Caki2 (cell line): ENCODE measurements at regions not wholly inside any gene's neighbourhood (a gene's known extent, or its start where the extent isn't known, plus 50 kb on each side); places are given as distances from the start of the nearest gene placed in this dataset.
"Not testable (repeated sequence)": the region's sequence is repeated elsewhere in the genome, so short reads cannot be mapped to it uniquely, and the experiment has no call there.

Experiments
- DNase-seq: peaks from one replicate; pipeline ENCODE4 v3.0.0-alpha.2; 2015; ENCODE audit warnings: low read depth
- in situ Hi-C: cut with HindIII; loops from 2 replicates; pipeline ENCODE4 v1.10.0; 2016; ENCODE audit warnings: low sequenced_read_pairs, low pct_unique_long_range_greater_than_20kb, mixed read lengths

DNA sequence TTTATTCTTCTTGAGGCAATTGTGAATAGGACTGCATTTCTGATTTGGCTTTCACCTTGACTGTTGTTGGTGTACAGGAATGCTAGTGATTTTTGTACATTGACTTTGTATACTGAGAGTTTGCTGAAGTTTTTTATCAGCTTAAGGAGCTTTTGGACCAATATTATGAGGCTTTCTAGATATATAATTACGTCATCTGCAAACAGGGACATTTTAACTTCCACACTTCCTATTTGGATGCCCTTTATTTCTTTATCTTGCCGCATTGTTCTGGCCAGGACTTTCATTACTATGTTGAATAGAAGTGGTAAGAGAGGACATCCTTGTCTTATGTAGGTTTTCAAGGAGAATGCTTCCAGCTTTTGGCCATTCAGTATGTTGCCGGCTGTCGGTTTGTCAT lies 425.4 kb upstream of the CHAC2 start:
- DNase-seq, result no peak
- in situ Hi-C loops, result no loop called here

DNA sequence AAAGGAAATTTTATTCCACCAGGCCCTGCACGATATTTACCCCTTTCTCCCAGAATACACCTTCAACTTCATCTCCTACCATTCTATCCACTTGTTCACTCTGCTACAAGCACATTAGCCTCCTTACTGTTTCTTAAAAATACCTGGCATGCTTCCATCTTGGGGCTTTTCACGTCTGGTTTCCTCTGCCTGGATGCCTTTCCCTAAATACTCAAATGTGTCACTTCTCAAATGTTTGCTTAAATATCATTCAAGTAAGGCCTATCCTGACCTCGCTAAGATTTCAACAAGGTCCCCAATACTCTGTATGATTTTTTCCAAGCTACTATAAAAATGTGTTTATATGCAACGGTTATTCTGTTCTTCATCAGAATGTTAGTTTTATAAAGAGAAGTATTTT lies 433.0 kb upstream of the CHAC2 start:
- in situ Hi-C loops, result no loop called here
- no peak for DNase-seq

DNA sequence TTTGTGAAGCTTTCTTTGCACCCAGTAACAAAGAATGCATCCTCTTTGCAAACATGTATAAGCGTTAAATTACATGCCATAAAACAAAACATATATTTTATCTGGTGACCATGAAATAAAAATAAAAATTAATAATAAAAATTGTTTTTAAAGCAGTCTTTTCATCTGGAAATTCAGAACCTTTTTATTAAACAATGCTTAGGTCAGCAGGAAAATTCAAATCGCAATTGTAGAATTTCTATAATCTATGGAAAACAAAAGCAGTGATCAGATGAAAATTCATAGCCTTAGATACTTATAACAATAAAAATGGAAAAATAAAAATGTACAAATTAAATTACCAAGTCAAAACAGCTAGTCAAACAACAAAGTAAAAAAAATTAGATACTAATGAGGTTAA lies 435.9 kb upstream of the CHAC2 start:
- in situ Hi-C loops, result no loop called here
- no peak for DNase-seq

DNA sequence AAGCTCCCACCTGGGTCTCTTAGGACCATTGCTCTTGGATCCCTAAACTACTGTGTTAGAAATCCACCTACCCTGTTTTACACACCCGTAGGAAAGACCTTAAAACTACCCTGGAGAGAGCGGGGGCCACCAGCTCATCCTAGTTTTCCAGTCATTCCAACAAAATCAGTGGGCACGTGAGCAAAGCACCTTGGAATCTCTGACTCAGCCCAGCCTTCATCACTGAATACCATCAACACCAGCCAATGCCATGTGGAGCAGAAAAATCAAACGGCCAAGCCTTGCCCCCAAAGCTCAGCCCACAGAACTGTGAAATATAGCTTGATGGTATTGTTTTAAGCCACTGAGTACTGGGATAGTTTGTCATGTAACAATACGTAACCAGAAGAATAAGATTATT lies 449.7 kb upstream of the CHAC2 start:
- in situ Hi-C loops, result no loop called here
- no peak for DNase-seq

DNA sequence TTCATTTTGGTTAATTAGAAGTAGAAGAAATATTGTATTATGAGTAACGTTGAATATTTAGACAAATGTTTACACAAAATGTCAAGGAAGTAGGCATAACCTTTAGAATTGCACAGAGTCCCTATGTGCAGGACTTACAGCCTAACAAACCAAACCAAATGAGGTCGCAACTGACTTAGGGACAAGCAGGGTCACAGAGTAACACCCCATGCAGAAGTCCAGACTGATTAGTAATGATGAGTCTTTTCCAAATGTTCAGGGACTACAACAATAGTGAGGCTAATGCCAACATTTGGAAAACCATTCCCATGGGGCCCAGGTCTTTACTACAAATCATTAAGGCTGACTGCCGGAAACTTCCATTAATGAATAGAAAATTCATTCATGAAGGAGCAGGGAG lies 452.5 kb upstream of the CHAC2 start:
- in situ Hi-C loops, result no loop called here
- no peak for DNase-seq

DNA sequence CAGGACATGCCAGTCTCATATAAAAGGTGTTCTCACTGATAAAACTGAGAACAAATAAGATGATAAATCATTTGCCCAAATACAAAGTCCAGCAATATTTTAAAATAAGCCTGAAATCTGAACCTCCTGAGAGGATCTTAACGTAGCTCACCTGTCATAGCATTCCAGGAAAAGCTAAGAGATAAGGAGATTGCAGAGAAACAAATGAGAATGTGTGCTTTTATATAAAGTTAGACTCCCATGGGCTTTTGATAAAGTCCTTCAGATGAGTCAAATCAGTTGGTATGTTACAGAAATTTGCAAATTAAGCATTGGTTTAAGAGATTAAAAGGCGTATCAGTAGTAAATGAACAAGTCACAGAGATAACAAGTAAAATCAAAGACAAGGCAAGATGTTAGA lies 452.9 kb upstream of the CHAC2 start:
- in situ Hi-C loops, result no loop called here
- DNase-seq, result no peak

DNA sequence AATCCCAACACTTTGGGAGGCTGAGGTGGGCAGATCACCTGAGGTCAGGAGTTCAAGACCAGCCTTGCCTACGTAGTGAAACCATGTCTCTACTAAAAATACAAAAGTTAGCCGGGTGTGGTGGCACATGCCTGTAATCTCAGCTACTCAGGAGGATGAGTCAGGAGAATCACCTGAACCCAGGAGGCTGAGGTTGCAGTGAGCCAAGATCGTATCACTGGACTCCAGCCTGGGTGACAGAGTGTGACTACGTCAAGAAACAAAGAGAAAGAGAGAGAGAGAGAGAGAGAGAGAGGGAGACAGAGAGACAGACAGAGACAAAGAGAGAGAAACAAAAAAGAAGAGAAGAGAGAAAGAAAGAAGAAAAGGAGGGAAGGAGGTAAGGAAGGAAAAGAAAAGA lies 454.0 kb upstream of the CHAC2 start:
- peak; percentile 52 for DNase-seq
- in situ Hi-C loops, result not testable (repeated sequence)

DNA sequence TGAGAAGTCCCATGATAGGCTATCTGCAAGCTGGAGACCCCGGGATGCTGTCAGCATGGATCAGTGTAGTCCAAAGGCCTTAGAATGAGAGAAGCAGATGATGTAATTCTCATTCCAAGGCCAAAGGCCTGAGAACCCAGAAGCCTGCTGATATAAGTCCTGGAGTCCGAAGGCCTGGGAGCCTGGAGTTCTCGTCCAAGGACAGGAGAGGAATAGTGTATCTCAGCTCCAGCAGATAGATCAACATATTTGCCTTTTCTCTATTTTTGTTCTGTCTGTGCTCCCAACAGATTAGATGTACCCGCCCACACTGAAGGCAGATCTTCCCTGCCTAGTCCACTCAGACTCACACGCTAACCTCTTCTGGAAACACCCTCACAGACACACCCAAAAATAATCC lies 454.9 kb upstream of the CHAC2 start:
- in situ Hi-C loops, result no loop called here
- DNase-seq, result no peak

DNA sequence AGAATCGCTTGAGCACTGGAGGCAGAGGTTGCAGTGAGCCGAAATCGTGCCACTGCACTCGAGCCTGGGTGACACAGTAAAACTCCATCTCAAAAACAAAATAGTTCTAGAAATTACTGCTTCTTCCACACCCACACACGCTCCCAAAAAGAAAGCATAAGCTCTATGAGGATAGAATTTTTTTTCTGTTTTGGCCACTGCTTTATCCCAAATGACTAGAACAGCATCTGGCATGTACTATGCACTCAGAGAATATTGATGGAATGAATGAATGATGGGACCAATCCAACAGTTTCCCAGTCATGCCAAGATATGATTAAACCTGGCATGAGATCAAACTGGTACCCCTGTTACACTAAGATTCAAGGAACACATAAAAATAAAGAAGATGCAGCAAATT lies 455.4 kb upstream of the CHAC2 start:
- in situ Hi-C loops, result no loop called here
- DNase-seq, result no peak

DNA sequence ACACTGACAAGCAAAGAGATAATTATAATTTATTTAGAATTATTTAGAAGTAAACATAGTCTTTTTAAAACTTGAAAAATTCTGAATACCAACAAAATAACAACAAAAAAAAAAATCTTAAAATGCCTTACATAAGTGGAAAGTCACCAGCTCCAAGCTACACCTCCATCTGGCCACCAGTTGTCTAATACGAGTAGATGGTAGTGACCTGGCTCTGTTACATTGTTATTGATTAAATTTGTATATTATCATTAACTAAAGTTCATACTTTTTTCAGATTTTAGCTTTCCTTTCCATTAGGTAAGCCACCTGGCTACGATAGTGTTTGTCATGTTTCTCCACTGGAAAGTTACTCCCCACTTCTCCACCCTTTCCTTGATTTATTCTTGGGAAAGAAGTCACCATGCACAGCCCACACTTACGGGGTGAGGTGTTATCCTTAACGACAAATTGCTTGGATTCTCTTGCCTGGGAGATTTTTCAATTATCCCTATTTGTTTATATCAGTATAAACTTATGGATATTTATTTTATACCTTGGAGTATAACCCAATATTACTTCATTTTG lies 464.5 kb upstream of the CHAC2 start:
- in situ Hi-C loops, result no loop called here
- no peak for DNase-seq

DNA sequence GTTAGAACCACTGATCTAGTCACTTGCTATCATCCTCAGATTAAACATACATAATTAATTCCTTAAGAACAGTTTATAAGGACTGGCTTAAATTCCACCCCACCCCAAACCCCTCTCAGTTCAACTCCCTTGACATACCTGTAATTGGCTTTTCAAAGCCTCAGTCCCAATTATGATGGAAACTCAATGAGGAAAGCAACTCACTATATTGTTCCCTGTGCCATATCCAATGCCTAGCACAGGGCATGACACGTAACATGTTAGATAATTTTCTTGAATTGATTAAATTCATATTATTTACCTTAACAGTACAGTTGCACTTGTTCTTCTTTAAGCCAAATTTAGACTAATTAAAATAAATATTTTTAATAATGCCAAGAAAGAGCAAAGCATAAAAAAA lies 465.1 kb upstream of the CHAC2 start:
- no peak for DNase-seq
- in situ Hi-C loops, result no loop called here

DNA sequence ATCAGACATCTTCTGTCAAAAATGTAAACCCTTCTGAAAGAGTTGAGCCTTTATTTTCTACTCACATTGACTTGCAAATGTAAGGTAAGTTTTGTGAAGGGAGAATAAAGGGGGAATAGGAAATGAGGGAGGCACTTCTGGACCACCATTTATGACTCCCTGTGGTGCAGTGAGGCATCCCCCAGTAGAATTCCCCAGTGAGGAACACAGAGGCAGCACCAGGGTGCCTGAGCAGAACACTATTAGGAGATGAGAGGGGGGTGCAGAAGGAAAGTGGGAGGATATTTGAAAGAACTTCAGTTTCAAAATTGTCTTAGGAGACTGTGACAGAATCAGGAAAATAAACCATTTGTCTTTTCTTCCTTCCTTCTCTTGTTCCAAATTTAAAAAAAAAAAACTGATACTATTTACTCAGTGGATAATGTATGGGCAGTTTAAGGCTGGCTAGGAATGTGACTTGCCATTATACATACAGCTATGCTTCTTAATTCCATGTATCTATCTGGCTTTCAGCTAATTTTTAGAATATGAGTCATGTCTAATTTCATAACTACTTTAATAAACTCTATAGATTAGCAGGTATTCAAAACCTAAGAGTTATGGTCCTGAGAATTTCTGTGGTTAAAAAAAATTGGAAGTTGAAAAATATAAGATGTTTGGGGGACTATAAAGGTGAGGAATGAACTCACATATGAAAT lies 478.1 kb upstream of the CHAC2 start:
- no peak for DNase-seq
- in situ Hi-C loops, result no loop called here

DNA sequence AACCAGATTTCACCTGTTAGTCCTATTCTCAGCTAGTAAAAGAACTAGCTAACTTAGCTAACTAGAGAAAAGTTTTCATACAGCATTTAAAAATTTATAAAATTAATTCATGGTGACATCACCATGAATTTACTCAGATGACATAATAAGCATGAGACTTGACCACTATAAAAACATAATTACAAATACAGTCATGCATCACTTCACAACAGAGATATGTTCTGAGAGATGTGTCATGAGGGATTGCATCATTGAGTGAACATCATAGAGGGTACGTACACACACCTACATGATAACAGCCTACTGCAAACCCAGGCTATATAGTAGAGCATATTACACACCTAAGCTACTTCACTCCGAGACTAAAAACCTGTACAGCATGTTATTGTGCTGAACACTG lies 481.3 kb upstream of the CHAC2 start:
- in situ Hi-C loops, result no loop called here
- peak; percentile 53 for DNase-seq

DNA sequence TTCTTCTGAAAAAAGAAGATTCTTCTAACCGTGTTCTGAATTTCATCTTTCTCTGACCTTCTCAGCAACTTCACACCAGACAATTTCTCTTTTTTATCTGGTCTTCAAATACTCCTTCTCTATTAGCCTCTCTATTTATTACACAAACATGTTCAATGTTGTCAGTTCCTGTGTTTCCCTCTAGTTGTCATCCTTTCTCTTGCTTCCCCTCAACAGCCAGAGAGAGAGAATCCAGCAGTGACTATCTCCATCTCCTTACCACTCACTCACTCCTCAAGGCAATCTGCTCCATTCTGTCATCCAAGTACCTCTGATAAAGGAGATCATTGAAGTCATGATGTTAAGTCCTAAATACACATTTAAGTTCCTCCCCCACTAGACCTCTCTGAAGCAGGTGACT lies 491.9 kb upstream of the CHAC2 start:
- DNase-seq, result no peak
- in situ Hi-C loops, result no loop called here

DNA sequence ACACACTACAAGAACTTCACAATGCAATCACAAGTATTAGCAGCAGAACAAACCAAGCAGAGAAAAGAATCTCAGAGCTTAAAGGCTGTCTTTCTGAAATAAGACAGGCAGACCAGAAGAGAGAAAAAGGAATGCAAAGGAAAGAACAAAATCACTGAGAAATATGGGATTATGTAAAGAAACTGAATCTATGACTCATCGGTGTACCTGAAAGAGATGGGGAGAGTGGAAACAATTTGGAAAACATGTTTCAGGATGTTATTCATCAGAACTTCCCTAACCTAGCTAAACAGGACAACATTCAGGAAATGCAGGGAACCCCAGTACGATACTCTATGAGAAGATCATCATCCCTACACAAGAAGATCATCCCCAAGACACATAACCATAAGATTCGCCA lies 499.0 kb upstream of the CHAC2 start:
- no peak for DNase-seq
- in situ Hi-C loops, result no loop called here

DNA sequence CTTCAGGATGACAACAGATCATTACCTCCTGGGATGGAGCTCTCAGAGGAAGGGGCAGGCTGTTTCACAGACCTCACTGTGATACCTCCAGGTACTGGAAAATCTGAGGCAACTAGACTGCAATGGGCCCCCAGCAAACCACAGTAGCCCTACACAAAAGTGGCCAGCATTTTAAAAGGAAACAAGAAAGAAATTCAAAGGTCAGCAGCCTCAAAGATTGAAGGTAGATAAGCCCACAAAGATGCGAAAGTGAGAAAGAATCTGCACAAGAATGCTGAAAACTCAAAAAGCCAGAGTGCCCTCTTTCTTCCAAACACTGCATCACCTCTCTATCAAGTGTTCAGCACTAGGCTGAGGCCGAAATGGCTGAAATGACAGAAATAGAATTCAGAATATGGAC lies 499.5 kb upstream of the CHAC2 start:
- in situ Hi-C loops, result no loop called here
- DNase-seq, result no peak

DNA sequence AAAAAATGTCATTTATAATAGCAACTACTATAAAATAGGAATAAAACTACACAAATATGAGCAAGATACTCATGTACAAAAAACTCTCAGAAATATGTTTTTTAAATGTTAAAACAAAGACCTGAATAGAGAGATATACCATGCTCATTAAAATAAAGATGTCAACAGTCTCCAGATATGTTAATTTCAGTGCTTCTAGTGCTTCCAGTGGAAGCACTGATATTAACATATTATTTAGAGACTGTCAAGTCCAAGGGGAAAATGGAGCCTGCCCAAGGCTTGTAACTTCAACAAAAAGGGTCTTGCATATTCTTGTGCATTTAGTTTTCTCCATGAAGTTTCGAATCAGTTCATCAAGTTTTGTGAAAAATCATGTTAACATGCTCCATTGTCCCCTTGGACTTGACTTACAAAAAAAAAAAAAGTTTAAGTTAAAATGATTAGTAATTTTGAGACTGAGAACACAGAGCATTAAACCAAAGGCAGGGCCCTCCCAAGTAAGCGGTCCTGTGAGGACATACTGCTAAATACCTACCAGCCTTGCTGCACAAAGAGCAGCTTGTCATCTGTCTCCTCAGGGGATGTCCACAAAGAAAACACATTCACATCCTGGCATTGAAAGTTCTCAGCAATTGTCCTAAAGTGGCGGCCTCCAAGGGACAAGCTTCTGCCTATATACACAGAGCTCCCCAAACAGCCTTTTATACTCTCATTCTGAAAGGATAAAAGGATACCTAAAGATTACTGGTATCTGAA lies 501.9 kb upstream of the CHAC2 start:
- no peak for DNase-seq
- in situ Hi-C loops, result no loop called here

DNA sequence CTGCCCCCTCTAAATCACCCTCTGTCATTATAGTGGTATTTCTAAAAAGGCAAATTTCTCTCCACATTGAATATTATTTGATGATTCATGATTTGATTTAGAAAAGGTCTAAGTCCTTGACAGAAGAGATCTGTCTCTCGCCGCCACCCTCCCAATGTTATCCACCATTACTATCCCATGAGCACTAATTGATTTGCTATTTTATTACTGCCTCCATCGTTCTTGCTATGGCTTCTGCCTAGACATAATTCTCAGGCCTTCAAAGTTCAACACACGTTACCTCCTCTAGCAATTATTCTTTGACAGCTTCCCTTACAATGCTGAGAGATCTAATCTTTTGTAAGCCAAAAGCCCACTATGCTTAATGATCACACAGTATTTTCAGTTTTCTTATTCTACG lies 507.0 kb upstream of the CHAC2 start:
- in situ Hi-C loops, result no loop called here
- no peak for DNase-seq

DNA sequence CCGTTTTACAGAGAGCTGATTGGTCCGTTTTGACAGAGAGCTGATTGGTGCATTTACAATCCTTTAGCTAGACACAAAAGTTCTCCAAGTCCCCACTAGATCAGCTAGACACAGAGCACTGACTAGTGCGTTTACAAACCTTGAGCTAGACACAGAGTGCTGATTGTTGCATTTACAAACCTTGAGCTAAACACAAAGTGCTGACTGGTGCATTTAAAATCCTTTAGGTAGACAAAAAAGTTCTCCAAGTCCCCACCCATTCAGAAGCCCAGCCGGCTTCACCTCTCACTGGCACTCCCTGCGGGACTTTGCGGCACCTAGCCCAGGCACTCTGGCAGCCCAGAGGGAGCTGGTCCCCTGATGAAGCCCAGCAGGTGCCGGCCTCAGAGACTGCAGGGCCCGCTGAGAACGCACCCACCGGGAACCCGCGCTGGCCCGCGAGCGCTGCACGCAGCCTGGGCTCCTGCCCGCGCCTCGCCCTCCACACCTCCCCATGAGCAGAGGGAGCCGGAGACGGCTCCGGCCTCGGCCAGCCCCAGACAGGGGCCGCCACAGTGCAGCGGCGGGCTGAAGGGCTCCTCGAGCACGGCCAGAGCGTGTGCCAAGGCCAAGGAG lies 508.1 kb upstream of the CHAC2 start:
- no peak for DNase-seq
- in situ Hi-C loops, result no loop called here
